ENCODE measurements at regions not wholly inside any gene's neighbourhood (a gene's known extent, or its start where the extent isn't known, plus 50 kb on each side); places are given as distances from the start of the nearest gene placed in this dataset.
"Not testable (repeated sequence)": the region's sequence is repeated elsewhere in the genome, so short reads cannot be mapped to it uniquely, and the experiment has no call there.

- no peak for DNase-seq
Measured at GRCh38 chr5:57429513-57430120, 53.0 kb downstream of the ACTBL2 start.

GRCh38 chr5:57429021-57429420 is 53.6 kb downstream of the ACTBL2 start:
- DNase-seq = not testable (repeated sequence)

DNA sequence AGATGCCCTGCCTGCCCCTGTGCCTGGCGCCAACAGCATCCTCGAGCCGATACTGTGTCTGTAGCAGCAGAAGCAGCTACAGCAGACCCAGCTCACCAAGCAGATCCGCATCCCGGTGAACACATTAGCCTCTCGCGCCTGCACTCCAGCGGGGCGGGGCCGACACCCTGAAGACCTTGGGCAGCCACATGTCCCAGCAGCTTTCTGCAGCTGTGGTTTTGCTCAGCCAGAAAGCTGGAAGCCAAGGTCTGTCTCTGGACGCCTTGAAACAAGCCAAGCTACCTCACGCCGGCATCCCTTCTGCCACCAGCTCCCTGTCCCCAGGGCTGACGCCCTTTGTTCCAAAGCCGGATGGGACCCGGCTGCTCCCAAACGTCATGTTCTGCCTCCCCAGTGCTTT is 59.6 kb downstream of the ACTBL2 start:
- no peak for DNase-seq

DNA sequence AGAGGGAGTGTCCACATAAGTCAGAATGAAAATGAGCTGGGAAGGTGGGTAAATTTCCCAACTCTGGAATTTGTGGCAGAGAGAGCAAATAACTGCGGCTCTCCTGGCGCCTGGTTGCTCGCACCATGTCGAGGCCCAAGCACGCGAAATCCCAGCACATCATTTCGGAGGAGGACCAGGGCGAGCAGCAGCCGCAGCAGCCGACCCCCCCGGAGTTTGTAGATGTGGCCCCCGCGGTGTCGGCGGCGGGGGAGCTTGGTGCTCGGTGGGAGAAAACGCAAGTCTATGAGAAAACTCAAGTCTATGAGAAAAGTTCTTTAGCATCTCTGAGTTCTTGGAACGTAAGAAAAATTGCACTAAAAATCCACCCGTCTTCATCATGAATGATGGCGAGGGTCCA is 60.3 kb downstream of the ACTBL2 start:
- DNase-seq = no peak

DNA sequence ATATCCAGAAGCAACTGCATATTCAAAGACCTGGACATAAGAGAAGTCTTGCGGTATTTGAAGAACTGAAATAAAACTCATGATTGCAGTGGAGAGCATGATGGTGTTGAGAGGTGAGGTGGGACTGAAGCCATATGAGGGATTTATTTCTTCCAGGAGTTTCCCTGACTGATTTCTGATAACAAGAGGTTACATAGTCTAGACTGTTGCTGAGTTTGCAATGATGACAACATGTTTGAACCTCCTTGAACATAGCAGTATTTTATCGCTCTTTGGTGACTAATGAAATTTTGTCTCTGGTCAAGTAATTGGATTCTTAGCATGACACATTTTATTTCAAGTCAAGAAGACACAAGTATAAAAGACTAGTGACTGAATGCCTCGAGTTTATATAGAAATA is 61.8 kb downstream of the ACTBL2 start:
- DNase-seq = no peak

DNA sequence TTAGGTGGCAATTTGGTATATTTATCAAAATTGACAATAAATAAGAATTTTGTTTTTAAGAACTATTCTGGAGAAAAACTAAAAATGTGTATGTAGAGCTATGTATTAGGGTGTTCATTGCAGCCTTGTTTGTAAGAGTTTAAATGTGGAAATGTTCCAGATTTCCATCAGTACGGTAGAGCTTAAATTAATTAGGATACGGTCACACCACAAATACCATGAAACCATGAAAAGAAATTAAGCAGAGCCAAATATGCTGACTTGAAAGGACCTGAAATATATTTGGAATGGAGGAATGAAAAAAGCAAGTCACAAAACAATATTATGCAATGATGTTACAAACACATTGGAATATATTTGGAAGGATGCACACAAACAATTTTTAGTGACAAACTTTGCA is 64.6 kb downstream of the ACTBL2 start:
- DNase-seq = no peak

GRCh38 chr5:57417320-57417719 is 65.3 kb downstream of the ACTBL2 start:
- DNase-seq = no peak

DNA sequence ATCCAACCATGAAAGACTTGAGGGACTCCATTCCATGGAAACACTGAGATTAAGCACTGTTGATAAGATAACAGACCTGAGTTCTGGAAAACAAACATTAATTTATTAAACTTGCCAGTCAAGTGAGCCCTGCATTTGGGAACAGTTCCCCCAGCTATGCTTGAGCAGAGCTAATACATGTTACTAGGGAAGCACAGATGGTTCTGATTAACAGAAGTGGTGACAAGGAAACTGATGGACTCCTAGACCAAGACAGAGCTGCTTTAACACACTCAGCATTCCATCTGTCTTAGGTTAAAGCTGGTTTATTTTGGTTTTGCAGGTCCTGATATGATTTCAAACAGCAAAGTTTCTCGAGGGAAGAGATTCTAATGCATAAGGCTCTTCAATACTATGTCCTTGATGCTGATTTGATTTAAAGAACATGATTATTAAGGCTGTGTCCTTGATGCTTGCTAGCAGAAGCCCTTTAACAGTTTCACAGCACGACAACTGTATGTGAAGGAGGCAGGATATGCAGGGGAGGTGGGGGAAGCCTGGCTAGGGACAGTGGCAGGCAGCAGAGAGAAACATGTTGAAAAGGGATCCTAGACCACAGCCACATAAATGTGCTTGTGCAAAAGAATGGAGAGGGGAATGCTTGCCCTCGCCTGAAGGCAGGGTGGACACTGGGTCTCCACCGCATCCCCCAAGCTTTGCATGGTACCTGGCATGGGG is 66.2 kb downstream of the ACTBL2 start:
- no peak for DNase-seq

GRCh38 chr5:57414857-57415256 is 67.8 kb downstream of the ACTBL2 start:
- no peak for DNase-seq

GRCh38 chr5:57414191-57414590 is 68.4 kb downstream of the ACTBL2 start:
- no peak for DNase-seq

GRCh38 chr5:57413145-57413544 is 69.5 kb downstream of the ACTBL2 start:
- no peak for DNase-seq

DNA sequence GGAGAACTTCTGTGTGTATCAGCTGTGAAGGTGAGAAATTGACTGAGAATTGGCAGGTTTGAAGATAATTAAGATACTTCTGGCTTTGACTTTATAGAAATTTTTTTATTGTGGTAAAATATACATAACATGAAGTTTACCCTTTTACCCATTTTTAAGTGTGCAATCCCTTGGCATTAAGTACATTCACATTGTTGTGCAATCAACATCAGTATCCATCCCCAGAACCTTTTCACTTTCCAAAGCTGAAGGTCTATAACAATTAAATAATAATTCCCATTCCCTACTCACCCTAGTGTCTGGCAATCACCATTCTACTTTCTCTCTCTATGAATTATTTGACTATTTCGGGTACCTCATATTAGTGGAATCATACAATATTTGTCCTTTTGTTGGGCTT is 69.9 kb downstream of the ACTBL2 start:
- no peak for DNase-seq

DNA sequence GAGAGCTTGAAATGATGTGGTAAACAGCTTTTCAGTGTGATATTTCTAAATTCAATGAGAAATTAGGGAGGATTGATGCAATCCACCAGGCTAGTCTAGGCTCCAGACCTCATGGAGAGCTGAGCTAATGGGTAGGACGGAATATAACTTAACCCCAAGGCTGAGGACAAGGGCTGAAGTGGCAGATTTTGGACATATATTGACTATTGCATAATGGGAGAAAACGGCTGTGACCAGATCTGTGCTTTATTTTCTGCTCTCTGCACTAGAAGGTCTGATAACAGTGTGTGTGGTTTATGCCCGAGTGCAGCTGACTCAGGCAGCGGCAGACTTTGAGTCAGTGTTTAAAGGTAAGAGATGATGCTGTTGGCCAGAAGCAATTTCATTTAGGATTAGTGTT is 70.6 kb downstream of the ACTBL2 start:
- no peak for DNase-seq

GRCh38 chr5:57410374-57411320 is 72.0 kb downstream of the ACTBL2 start:
- DNase-seq = no peak

- no peak for DNase-seq
Measured at GRCh38 chr5:57408714-57409113, 73.9 kb downstream of the ACTBL2 start.

GRCh38 chr5:57408285-57408684 is 74.3 kb downstream of the ACTBL2 start:
- DNase-seq = no peak

- DNase-seq = no peak
Measured at GRCh38 chr5:57407391-57407790, 75.2 kb downstream of the ACTBL2 start.

DNA sequence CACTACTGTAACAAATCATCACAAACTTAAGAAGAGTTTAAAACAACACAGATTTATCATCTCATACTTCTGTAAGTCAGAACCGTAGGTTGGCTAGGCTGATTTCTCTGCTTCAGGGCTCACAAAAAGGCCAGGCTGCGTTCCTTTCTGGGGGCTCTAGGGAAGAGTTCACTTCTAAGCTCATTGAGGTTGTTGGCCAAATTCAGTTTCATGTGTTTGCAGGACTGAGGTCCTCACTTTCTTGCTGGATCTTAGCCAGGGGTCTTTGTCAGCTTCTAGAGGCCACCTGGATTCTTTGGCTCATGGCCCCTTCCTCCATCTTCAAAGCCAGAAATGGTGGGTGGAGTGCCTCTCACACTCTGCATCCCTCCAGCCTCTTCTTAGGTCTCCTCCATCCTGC is 76.0 kb downstream of the ACTBL2 start:
- no peak for DNase-seq

GRCh38 chr5:57405984-57406383 is 76.6 kb downstream of the ACTBL2 start:
- DNase-seq = no peak

GRCh38 chr5:57402761-57403160 is 79.8 kb downstream of the ACTBL2 start:
- DNase-seq = no peak

DNA sequence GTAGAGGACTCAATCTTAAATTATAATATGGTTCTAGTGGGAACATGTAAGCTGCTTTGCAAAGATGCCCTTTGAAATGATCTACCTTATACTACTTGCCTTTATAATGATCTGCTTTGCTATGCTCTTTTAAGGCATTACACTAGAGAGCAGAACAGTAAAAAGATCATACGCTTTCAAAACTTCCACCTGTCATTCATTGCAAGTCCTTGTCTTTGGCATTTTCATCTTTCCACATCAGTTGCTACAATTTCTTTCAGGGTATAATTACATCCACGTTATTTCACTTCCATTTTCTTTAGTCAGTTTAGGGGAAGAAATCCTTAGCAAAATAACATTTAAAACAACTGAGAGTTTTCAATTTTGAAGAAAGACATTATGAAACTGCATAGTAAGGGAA is 80.3 kb downstream of the ACTBL2 start:
- DNase-seq = no peak

- no peak for DNase-seq
Measured at GRCh38 chr5:57398413-57399093, 84.1 kb downstream of the ACTBL2 start.

DNA sequence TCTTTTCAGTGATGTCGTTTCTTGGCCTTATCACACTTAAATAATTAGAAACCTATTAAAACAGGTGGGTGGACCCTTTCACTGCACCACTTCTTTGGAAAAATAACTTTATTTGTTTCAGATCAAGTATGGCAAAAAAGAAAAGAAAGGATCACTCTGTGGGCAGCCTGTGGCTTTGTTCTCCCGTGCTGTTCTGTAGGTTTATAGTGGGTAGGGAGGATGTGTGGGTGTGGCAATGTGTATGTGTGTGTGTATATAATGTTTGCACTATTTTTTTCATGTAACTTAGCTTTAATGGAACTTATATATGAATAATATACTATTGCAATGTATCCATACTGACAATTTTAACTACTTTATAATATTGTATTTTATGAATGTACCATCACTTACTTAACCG is 85.9 kb downstream of the ACTBL2 start:
- no peak for DNase-seq

Measured in CD4-positive, alpha-beta T cell treated with Interleukin-4 for 1 hour (primary cell).